Endothelial cell (in vitro differentiated cells): ENCODE measurements at regions not wholly inside any gene's neighbourhood (a gene's known extent, or its start where the extent isn't known, plus 50 kb on each side); places are given as distances from the start of the nearest gene placed in this dataset.
"Not testable (repeated sequence)": the region's sequence is repeated elsewhere in the genome, so short reads cannot be mapped to it uniquely, and the experiment has no call there.

Experiments
- DNase-seq: peaks from one replicate; pipeline ENCODE4 v3.0.0; 2021; ENCODE audit warnings: low spot score
- H3K27ac Mint-ChIP-seq: one replicate; pipeline ENCODE4 v1.8.0; 2021; ENCODE audit warnings: mixed read lengths, inconsistent platforms; ENCODE audit not compliant: unreplicated experiment
- H3K27me3 Mint-ChIP-seq: one replicate; pipeline ENCODE4 v1.8.0; 2021; ENCODE audit warnings: mild to moderate bottlenecking, moderate library complexity, mixed read lengths, inconsistent platforms; ENCODE audit not compliant: unreplicated experiment
- H3K36me3 Mint-ChIP-seq: one replicate; pipeline ENCODE4 v1.8.0; 2021; ENCODE audit warnings: mild to moderate bottlenecking, low read depth, mixed read lengths, inconsistent platforms; ENCODE audit not compliant: unreplicated experiment
- H3K4me1 Mint-ChIP-seq: one replicate; pipeline ENCODE4 v1.8.0; 2021; ENCODE audit warnings: mild to moderate bottlenecking, mixed read lengths, inconsistent platforms; ENCODE audit not compliant: unreplicated experiment
- H3K4me3 Mint-ChIP-seq: one replicate; pipeline ENCODE4 v1.8.0; 2021; ENCODE audit warnings: mild to moderate bottlenecking, mixed read lengths, inconsistent platforms; ENCODE audit not compliant: unreplicated experiment
- H3K9me3 Mint-ChIP-seq: one replicate; pipeline ENCODE4 v1.8.0; 2021; ENCODE audit warnings: mixed read lengths, inconsistent platforms; ENCODE audit not compliant: unreplicated experiment
- CTCF ChIP-seq: fragments of 200-600 bp; sonication (generic); IDR thresholded peaks from one replicate; pipeline ENCODE4 v1.5.0; 2021; ENCODE audit warnings: antibody characterized with exemption; ENCODE audit not compliant: unreplicated experiment

DNA sequence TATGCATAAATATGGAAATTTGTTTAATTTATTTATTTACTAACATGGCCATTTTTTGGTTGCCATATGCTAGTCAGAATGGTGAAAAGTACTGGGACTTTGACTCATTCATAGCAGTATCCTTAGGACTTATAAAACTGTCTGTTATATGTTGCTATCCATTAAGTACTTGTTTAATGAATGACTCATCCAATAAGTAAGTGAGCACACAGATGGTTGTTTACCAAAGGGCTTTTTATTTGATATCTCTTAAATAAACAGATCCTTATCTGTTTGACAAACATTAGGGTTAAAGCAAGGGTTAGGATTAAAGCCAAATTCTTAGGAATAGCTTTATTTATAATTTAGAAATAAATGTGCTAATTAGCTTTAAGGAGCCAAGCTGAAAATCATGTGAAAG lies 183.4 kb downstream of the FBXO4 start:
- no peak overlapping the region for H3K4me3 Mint-ChIP-seq
- no peak for TF ChIP-seq CTCF
- H3K4me1 Mint-ChIP-seq, result no peaks in the 10 kb centered on the region
- H3K27ac Mint-ChIP-seq, result no peak overlapping the region
- H3K36me3 Mint-ChIP-seq, result peaks cover 4% of the 10 kb centered on the region
- H3K27me3 Mint-ChIP-seq, result no peaks in the 10 kb centered on the region
- no peaks in the 10 kb centered on the region for H3K9me3 Mint-ChIP-seq
- DNase-seq, result no peak

DNA sequence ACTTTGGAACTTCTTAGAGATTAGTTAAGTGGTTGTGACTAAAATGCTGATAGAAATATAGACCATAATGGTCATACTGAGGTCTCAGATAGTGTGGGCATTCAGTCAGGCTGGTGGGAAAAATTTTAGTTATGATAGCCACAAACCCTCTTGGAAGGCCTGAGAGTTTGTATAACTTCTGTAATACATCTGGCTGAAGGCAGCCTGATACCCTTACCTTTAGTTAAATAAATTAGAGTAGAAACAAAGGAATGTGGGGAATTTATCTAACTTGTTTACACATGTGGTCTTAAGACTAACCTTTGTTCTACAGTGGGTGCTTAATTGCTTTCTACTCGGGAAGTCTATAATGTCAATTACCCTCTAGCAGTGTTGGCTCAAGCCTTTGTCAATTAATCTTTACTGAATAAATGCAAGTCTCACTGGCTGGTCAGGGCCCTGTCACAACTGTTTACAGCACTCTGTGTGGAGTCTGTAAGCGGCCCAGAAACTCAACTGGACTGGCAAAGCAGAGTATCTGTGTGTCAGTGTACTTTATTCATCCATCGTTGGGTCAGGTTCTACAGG lies 184.0 kb downstream of the FBXO4 start:
- no peaks in the 10 kb centered on the region for H3K27me3 Mint-ChIP-seq
- H3K36me3 Mint-ChIP-seq, result peaks cover 4% of the 10 kb centered on the region
- H3K27ac Mint-ChIP-seq, result no peak overlapping the region
- no peak overlapping the region for H3K4me3 Mint-ChIP-seq
- DNase-seq, result no peak
- no peaks in the 10 kb centered on the region for H3K9me3 Mint-ChIP-seq
- TF ChIP-seq CTCF, result no peak
- no peaks in the 10 kb centered on the region for H3K4me1 Mint-ChIP-seq

DNA sequence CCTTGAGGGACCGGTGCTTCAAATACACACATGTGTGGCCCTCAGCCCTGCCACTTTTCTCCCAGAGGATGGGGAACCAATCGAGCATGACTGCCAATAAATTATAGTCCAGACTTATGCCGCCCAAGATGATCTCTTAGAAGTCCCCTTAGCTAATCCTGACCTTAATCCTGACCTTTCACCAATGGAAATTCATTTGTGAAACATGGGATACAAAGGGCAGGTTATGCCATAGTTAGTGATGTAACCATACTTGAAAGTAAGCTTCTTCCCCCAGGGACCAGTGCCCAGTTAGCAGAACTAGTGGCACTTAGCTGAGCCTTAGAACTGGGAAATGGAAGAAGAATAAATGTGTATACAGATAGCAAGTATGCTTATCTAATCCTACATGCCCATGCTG lies 190.6 kb downstream of the FBXO4 start:
- H3K4me1 Mint-ChIP-seq, H3K27ac Mint-ChIP-seq, DNase-seq, H3K4me3 Mint-ChIP-seq, H3K36me3 Mint-ChIP-seq, H3K27me3 Mint-ChIP-seq, H3K9me3 Mint-ChIP-seq: not testable (repeated sequence)

DNA sequence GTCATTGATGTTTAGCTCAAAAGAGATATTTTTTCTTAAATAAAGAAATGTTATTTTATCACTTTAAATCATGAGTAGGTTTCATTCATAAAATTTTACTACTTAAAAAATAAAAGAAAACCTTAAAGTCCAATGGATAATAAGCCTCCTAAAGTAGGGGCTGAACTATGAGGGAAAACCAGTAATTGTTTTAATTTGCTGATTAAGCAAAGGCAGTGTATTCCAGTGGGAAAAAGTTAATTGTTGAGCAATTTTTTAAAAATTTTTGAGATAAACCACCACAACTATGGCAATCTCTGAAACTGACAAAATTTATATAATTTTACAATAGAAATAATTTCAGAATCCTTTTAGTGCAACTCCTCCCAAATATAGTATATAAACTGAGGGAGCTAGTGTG lies 195.0 kb downstream of the FBXO4 start:
- Mint-ChIP-seq H3K4me3 (no peak overlapping the region), H3K27me3 (no peaks in the 10 kb centered on the region), H3K4me1 (no peaks in the 10 kb centered on the region), H3K36me3 (no peaks in the 10 kb centered on the region), H3K27ac (no peak overlapping the region), H3K9me3 (no peaks in the 10 kb centered on the region)
- DNase-seq, result no peak
- TF ChIP-seq CTCF, result no peak

DNA sequence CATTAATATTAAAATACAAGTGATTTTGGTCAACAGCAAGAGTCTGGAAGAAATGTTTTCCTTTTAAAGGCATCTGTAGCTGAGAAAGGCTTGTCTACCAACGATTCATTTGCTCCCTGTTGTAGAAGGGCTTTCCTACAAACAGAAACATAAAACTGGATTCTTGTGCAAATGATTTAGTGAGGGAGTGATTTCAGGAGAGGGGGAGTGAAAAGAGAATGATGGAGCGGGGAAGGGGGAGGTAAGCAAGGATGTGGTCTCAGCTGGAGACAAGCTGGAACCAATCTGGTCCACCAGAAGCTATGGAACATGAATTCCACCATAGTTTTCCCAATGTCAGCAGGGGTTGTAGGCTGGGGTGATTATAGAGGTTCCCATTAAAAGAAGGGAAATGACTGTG lies 196.3 kb downstream of the FBXO4 start:
- Mint-ChIP-seq H3K27me3 (no peaks in the 10 kb centered on the region), H3K4me3 (no peak overlapping the region), H3K27ac (no peak overlapping the region), H3K36me3 (no peaks in the 10 kb centered on the region), H3K9me3 (no peaks in the 10 kb centered on the region), H3K4me1 (no peaks in the 10 kb centered on the region)
- DNase-seq, result no peak
- no peak for TF ChIP-seq CTCF

- H3K9me3 Mint-ChIP-seq, result no peaks in the 10 kb centered on the region
- H3K36me3 Mint-ChIP-seq, result no peaks in the 10 kb centered on the region
- no peak for TF ChIP-seq CTCF
- no peaks in the 10 kb centered on the region for H3K27me3 Mint-ChIP-seq
- H3K4me1 Mint-ChIP-seq, result no peaks in the 10 kb centered on the region
- no peak overlapping the region for H3K4me3 Mint-ChIP-seq
- no peak overlapping the region for H3K27ac Mint-ChIP-seq
- no peak for DNase-seq
Observed at GRCh38 chr5:42131081-42131480, 206.0 kb downstream of the FBXO4 start.
